B cell (primary cell): ENCODE measurements at regions not wholly inside any gene's neighbourhood (a gene's known extent, or its start where the extent isn't known, plus 50 kb on each side); places are given as distances from the start of the nearest gene placed in this dataset.

ENCODE experiments used
- ATAC-seq: fragments of 200-7000 bp; cut with Tn5 transposase; one replicate; pipeline ENCODE4 v1.10.0; 2021; ENCODE audit warnings: low read depth, mild to moderate bottlenecking, moderate number of reproducible peaks, moderate library complexity
- CTCF ChIA-PET: fragments of 350-600 bp; sonication (Branson Sonifier 250); formaldehyde crosslinking; loops from one replicate; lab custom pipeline; 2021; ENCODE audit warnings: antibody characterized with exemption, inconsistent platforms; lab: Charles Lee
- POLR2A ChIA-PET: fragments of 350-600 bp; sonication (Branson Sonifier 250); formaldehyde crosslinking; loops from one replicate; lab custom pipeline; 2021; ENCODE audit warnings: antibody characterized with exemption; lab: Charles Lee
- DNase-seq: peaks from one replicate; pipeline ENCODE4 v3.0.0; 2013
- H2AFZ ChIP-seq: 2 replicates; pipeline ENCODE4 v1.6.1; 2012; ENCODE audit warnings: mild to moderate bottlenecking, low read depth, low read length; ENCODE audit not compliant: insufficient read depth, poor library complexity, severe bottlenecking
- H3K27ac ChIP-seq, 2 donors: 1 replicate in 1 of 2; 2 replicates in 1 of 2; pipeline ENCODE4 v1.5.1; 2012 to 2013; ENCODE audit warnings: low read length in 2 of 2, mild to moderate bottlenecking in 2 of 2, moderate library complexity in 1 of 2
- H3K27me3 ChIP-seq, 4 experiments: fragments of 200-600 bp in 1 of 4; sonication (generic) in 1 of 4; replicated peaks in 1 of 4; 1 replicate in 2 of 4; 2 replicates in 2 of 4; pipeline versions ENCODE4 v1.6.1 to v1.7.0; 2013 to 2016; ENCODE audit warnings: low read length in 3 of 4, mild to moderate bottlenecking in 2 of 4, mixed read lengths in 1 of 4, moderate library complexity in 1 of 4; ENCODE audit not compliant: insufficient read depth in 4 of 4, control insufficient read depth in 3 of 4; ENCODE audit errors: control extremely low read depth in 1 of 4
- H3K36me3 ChIP-seq, 2 experiments: replicated peaks in 1 of 2; 1 replicate in 1 of 2; 2 replicates in 1 of 2; pipeline versions ENCODE4 v1.6.1 to v1.7.1; 2013; ENCODE audit warnings: low read length in 1 of 2; ENCODE audit not compliant: insufficient read depth in 2 of 2, control insufficient read depth in 1 of 2; ENCODE audit errors: control extremely low read depth in 1 of 2, extremely low read depth in 1 of 2
- H3K4me1 ChIP-seq, 2 donors: fragments of 200-600 bp in 1 of 2; sonication (generic) in 1 of 2; 1 replicate in 1 of 2; 2 replicates in 1 of 2; pipeline versions ENCODE4 v1.5.1 to v1.6.1; 2013 to 2017; ENCODE audit warnings: low read length in 2 of 2; ENCODE audit not compliant: control insufficient read depth in 2 of 2, insufficient read depth in 2 of 2
- H3K4me2 ChIP-seq: replicated peaks from 2 replicates; pipeline ENCODE3; 2012; ENCODE audit warnings: mild to moderate bottlenecking, low read depth, low read length; ENCODE audit not compliant: poor library complexity, severe bottlenecking
- H3K4me3 ChIP-seq, 5 experiments: fragments of 200-600 bp in 1 of 5; sonication (generic) in 1 of 5; 1 replicate in 3 of 5; 2 replicates in 2 of 5; pipeline versions ENCODE4 v1.5.1 to v1.7.0; 2011 to 2016; ENCODE audit warnings: low read length in 4 of 5, mild to moderate bottlenecking in 4 of 5, low read depth in 2 of 5, control low read depth in 1 of 5, moderate library complexity in 1 of 5; ENCODE audit not compliant: insufficient read depth in 1 of 5; ENCODE audit errors: control extremely low read depth in 1 of 5, extremely low read depth in 1 of 5
- H3K79me2 ChIP-seq: fragments of 200-600 bp; sonication (generic); one replicate; pipeline ENCODE4 v1.6.0; 2016; ENCODE audit warnings: low read length; ENCODE audit not compliant: control insufficient read depth, insufficient read depth
- H3K9ac ChIP-seq: fragments of 200-600 bp; sonication (generic); 2 replicates; pipeline ENCODE4 v1.6.1; 2017; ENCODE audit warnings: mild to moderate bottlenecking, low read length, moderate library complexity
- H3K9me3 ChIP-seq, 3 donors: one replicate each; pipeline versions ENCODE4 v1.6.1 to v1.7.1; 2013; ENCODE audit warnings: low read length in 2 of 3; ENCODE audit not compliant: control insufficient read depth in 2 of 3, insufficient read depth in 1 of 3; ENCODE audit errors: control extremely low read depth in 1 of 3
- H4K20me1 ChIP-seq: 2 replicates; pipeline ENCODE4 v1.6.0; 2012; ENCODE audit warnings: mild to moderate bottlenecking, low read length; ENCODE audit not compliant: insufficient read depth, control insufficient read depth, poor library complexity, severe bottlenecking
- H3K27ac Mint-ChIP-seq: one replicate; pipeline ENCODE4 v1.8.0; 2021; ENCODE audit warnings: mixed read lengths
- H3K27me3 Mint-ChIP-seq: one replicate; pipeline ENCODE4 v1.8.0; 2021; ENCODE audit warnings: mixed read lengths
- H3K4me1 Mint-ChIP-seq: one replicate; pipeline ENCODE4 v1.8.0; 2021; ENCODE audit warnings: mixed read lengths
- H3K4me3 Mint-ChIP-seq: one replicate; pipeline ENCODE4 v1.8.0; 2021; ENCODE audit warnings: mixed read lengths
- H3K9me3 Mint-ChIP-seq: one replicate; pipeline ENCODE4 v1.8.0; 2022; ENCODE audit warnings: mixed read lengths; ENCODE audit not compliant: insufficient read depth
- CTCF ChIP-seq: fragments of 200-600 bp; IDR thresholded peaks from one replicate; pipeline ENCODE4 v1.8.0; 2022; ENCODE audit warnings: antibody characterized with exemption, mild to moderate bottlenecking
- EZH2 ChIP-seq: IDR thresholded peaks from 2 replicates; pipeline ENCODE4 v1.6.1; 2012; ENCODE audit warnings: borderline replicate concordance, low read depth, mild to moderate bottlenecking, moderate library complexity, low read length; ENCODE audit not compliant: insufficient read depth, poor library complexity, severe bottlenecking
- WGBS: methylation state at CpG from one replicate; pipeline ENCODE4 v1.1.5; 2013; ENCODE audit warnings: missing lambda C conversion rate; ENCODE audit not compliant: insufficient coverage; 5-methylcytosine and 5-hydroxymethylcytosine counted together
- intact Hi-C: fragments of 100-400 bp; cut with micrococcal nuclease; formaldehyde crosslinking; loops from one replicate; pipeline ENCODE4 v1.10.0; 2022

DNA sequence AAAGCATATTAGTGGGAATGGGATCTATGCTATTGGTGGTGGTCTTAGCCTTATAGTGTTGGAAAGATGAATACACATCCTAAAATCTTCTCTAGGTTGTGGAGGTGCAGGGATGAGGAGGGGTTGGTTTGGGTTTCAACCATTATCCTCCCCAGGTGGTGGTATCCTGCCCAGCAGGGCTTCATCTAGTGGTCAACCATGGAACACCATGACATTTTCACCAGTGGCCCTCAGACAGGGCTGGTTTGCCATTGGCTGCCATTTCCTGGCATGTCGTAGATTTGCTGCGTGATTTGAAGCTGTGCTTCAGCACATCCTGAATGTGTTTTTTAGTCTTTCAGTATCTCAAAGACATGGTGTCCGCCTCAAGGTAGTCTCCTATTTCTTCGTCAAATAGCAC, 391.2 kb upstream of the HNRNPA3 start:
- Histone ChIP-seq H4K20me1 (no peaks in the 10 kb centered on the region), H2AFZ (no peak overlapping the region), H3K36me3 (no peaks in the 10 kb centered on the region), H3K4me3 (no peak overlapping the region), H3K4me1 (no peaks in the 10 kb centered on the region), H3K79me2 (no peaks in the 10 kb centered on the region), H3K4me2 (no peak overlapping the region), H3K9ac (no peak overlapping the region), H3K27ac (no peak overlapping the region), H3K9me3 (no peaks in the 10 kb centered on the region), H3K27me3 (peaks cover 0 to 5% (median 0%) of the 10 kb centered on the region in 4 experiments)
- POLR2A ChIA-PET = no interaction called here
- 100% methylated on average over 4 of the region's 4 CpGs for WGBS
- no peaks in the 10 kb centered on the region for H3K4me1 Mint-ChIP-seq
- TF ChIP-seq CTCF (no peak), EZH2 (no peak)
- H3K9me3 Mint-ChIP-seq = no peaks in the 10 kb centered on the region
- DNase-seq (no peak), ATAC-seq (no peak)
- no peak overlapping the region for H3K27ac Mint-ChIP-seq
- intact Hi-C loops = no loop called here
- CTCF ChIA-PET = interaction anchor here (1.1 to 1.3 kb wide), 2 partner anchors 8 to 9 kb away, joined by 4 read pairs; no protein-coding TSS in a partner anchor
- H3K27me3 Mint-ChIP-seq = peaks cover 16% of the 10 kb centered on the region
- no peak overlapping the region for H3K4me3 Mint-ChIP-seq

DNA sequence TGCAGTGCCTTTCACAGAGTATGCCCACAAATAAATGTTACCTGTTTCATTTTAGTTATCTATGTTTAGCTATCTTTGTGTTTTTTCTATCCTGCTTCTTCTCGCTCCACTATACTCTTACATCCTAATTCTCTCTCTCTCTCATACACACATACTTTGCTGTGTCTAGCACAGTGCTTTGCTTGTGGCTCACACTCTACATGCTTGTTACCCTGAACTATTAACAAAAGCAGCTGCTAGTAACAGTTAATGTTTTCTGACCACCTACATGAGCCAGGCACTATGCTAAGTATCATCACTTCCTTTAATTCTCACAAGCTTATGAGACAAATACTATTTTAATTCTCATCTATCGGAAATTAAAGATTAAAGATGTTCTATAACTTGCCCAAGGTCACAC, 390.5 kb upstream of the HNRNPA3 start:
- no peak overlapping the region for H3K9ac ChIP-seq
- H4K20me1 ChIP-seq = no peaks in the 10 kb centered on the region
- POLR2A ChIA-PET = no interaction called here
- H3K9me3 Mint-ChIP-seq = no peaks in the 10 kb centered on the region
- no peak for ATAC-seq
- H3K4me2 ChIP-seq = no peak overlapping the region
- no peak overlapping the region for H3K4me3 ChIP-seq
- CTCF ChIA-PET = interaction anchor here (1.1 kb wide), 1 partner anchor 9 kb away, joined by 4 read pairs; no protein-coding TSS in a partner anchor
- H3K27ac ChIP-seq = no peak overlapping the region
- H3K27me3 Mint-ChIP-seq = peaks cover 19% of the 10 kb centered on the region
- H3K9me3 ChIP-seq = no peaks in the 10 kb centered on the region
- no peaks in the 10 kb centered on the region for H3K36me3 ChIP-seq
- no peaks in the 10 kb centered on the region for H3K79me2 ChIP-seq
- no peaks in the 10 kb centered on the region for H3K4me1 Mint-ChIP-seq
- no peak overlapping the region for H3K4me3 Mint-ChIP-seq
- no peak overlapping the region for H3K27ac Mint-ChIP-seq
- intact Hi-C loops = no loop called here
- TF ChIP-seq EZH2 (no peak), CTCF (no peak)
- H3K27me3 ChIP-seq = peaks cover 0 to 5% (median 0%) of the 10 kb centered on the region in 4 experiments
- 83% methylated on average over 2 of the region's 2 CpGs for WGBS
- no peak overlapping the region for H2AFZ ChIP-seq
- no peaks in the 10 kb centered on the region for H3K4me1 ChIP-seq
- DNase-seq = no peak
